SK-N-SH treated with all-trans-retinoic acid at 6 μM for 48 hours (cell line): ENCODE measurements at regions not wholly inside any gene's neighbourhood (a gene's known extent, or its start where the extent isn't known, plus 50 kb on each side); places are given as distances from the start of the nearest gene placed in this dataset.
A peak's percentile ranks its signal among the peaks of the same experiment; 100 is the strongest.

Experiments
- ATAC-seq: fragments of 200-7000 bp; cut with Tn5 transposase; 3 replicates; pipeline ENCODE4 v1.9.1; 2020; ENCODE audit warnings: mild to moderate bottlenecking, moderate library complexity
- ARNTL ChIP-seq: fragments of 450-650 bp; formaldehyde crosslinking; IDR thresholded peaks from 2 replicates; pipeline ENCODE4 v1.5.0; 2020; ENCODE audit warnings: low read depth, mild to moderate bottlenecking, moderate library complexity, borderline replicate concordance
- BACH2 ChIP-seq: fragments of 250-450 bp; sonication (Bioruptor Pico); IDR thresholded peaks from 2 replicates; pipeline ENCODE4 v1.9.0; 2021; ENCODE audit warnings: mild to moderate bottlenecking, borderline replicate concordance
- CSDC2 ChIP-seq: fragments of 250-450 bp; sonication (Bioruptor Pico); IDR thresholded peaks from 2 replicates; pipeline ENCODE4 v1.5.0; 2020; ENCODE audit warnings: mild to moderate bottlenecking, moderate library complexity
- CSRNP3 ChIP-seq: fragments of 250-450 bp; sonication (Bioruptor Pico); IDR thresholded peaks from 2 replicates; pipeline ENCODE4 v1.5.1; 2021; ENCODE audit warnings: mild to moderate bottlenecking, moderate library complexity
- ESRRG ChIP-seq: fragments of 250-450 bp; sonication (Bioruptor Pico); IDR thresholded peaks from 2 replicates; pipeline ENCODE4 v1.6.1; 2021; ENCODE audit warnings: mild to moderate bottlenecking
- GLIS3 ChIP-seq: fragments of 250-450 bp; sonication (Bioruptor Pico); IDR thresholded peaks from 2 replicates; pipeline ENCODE4 v1.5.0; 2020; ENCODE audit warnings: mild to moderate bottlenecking, moderate library complexity
- ISL1 ChIP-seq: fragments of 250-450 bp; sonication (Bioruptor Pico); IDR thresholded peaks from 2 replicates; pipeline ENCODE4 v2.1.2; 2022; ENCODE audit warnings: mild to moderate bottlenecking, moderate library complexity
- OSR1 ChIP-seq: fragments of 250-450 bp; sonication (Bioruptor Pico); IDR thresholded peaks from 2 replicates; pipeline ENCODE4 v1.8.0; 2022; ENCODE audit warnings: moderate library complexity, mild to moderate bottlenecking, inconsistent platforms
- PPARA ChIP-seq: fragments of 250-450 bp; sonication (Bioruptor Pico); IDR thresholded peaks from 2 replicates; pipeline ENCODE4 v1.5.0; 2020; ENCODE audit warnings: mild to moderate bottlenecking, borderline replicate concordance
- SNAI2 ChIP-seq: fragments of 250-450 bp; sonication (Bioruptor Pico); IDR thresholded peaks from 2 replicates; pipeline ENCODE4 v1.5.0; 2020; ENCODE audit warnings: mild to moderate bottlenecking, moderate library complexity
- TCF4 ChIP-seq: fragments of 250-450 bp; sonication (Bioruptor Pico); IDR thresholded peaks from 2 replicates; pipeline ENCODE4 v1.8.0; 2021; ENCODE audit warnings: mild to moderate bottlenecking, moderate library complexity, borderline replicate concordance
- TOX ChIP-seq: fragments of 250-450 bp; sonication (Bioruptor Pico); IDR thresholded peaks from 2 replicates; pipeline ENCODE4 v1.8.0; 2021; ENCODE audit warnings: mild to moderate bottlenecking, moderate library complexity, borderline replicate concordance
- ZC3H10 ChIP-seq: fragments of 250-450 bp; sonication (Bioruptor Pico); IDR thresholded peaks from 2 replicates; pipeline ENCODE4 v1.5.1; 2021; ENCODE audit warnings: mild to moderate bottlenecking, moderate library complexity
- ZFP30 ChIP-seq: fragments of 450-650 bp; formaldehyde crosslinking; IDR thresholded peaks from 2 replicates; pipeline ENCODE4 v1.5.0; 2022; ENCODE audit warnings: mild to moderate bottlenecking, moderate library complexity
- ZNF565 ChIP-seq: fragments of 450-650 bp; formaldehyde crosslinking; conservative IDR thresholded peaks from 2 replicates; pipeline ENCODE4 v1.5.0; 2020; ENCODE audit warnings: low read depth, mild to moderate bottlenecking, moderate library complexity
- ZNF70 ChIP-seq: fragments of 450-650 bp; formaldehyde crosslinking; IDR thresholded peaks from 2 replicates; pipeline ENCODE4 v1.5.0; 2020; ENCODE audit warnings: mild to moderate bottlenecking, moderate library complexity
- TF ChIP-seq, protein P1 (sequence below): fragments of 250-450 bp; sonication (Bioruptor Pico); IDR thresholded peaks from 2 replicates; pipeline ENCODE4 v1.5.1; 2020; ENCODE audit warnings: low read depth, mild to moderate bottlenecking, moderate library complexity
- TF ChIP-seq, protein P2 (sequence below): fragments of 250-450 bp; sonication (Bioruptor Pico); IDR thresholded peaks from 2 replicates; pipeline ENCODE4 v1.8.0; 2021; ENCODE audit warnings: low read depth, mild to moderate bottlenecking, moderate library complexity, borderline replicate concordance

- TF ChIP-seq CSRNP3 (CRISPR knock-in tag) (no peak), ZFP30 (CRISPR knock-in tag) (no peak), BACH2 (CRISPR knock-in tag) (no peak), ZC3H10 (no peak), ARNTL (CRISPR knock-in tag) (no peak), GLIS3 (CRISPR knock-in tag) (no peak), PPARA (CRISPR knock-in tag) (no peak), OSR1 (CRISPR knock-in tag) (no peak), TCF4 (CRISPR knock-in tag) (no peak), CSDC2 (no peak)
- TF ChIP-seq, protein P1, sequence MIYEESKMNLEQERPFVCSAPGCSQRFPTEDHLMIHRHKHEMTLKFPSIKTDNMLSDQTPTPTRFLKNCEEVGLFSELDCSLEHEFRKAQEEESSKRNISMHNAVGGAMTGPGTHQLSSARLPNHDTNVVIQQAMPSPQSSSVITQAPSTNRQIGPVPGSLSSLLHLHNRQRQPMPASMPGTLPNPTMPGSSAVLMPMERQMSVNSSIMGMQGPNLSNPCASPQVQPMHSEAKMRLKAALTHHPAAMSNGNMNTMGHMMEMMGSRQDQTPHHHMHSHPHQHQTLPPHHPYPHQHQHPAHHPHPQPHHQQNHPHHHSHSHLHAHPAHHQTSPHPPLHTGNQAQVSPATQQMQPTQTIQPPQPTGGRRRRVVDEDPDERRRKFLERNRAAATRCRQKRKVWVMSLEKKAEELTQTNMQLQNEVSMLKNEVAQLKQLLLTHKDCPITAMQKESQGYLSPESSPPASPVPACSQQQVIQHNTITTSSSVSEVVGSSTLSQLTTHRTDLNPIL (CRISPR knock-in tag) = no peak
These were observed 370.4 kb upstream of the CDIN1 start (continued) for GRCh38 chr15:36208868-36209582.

DNA sequence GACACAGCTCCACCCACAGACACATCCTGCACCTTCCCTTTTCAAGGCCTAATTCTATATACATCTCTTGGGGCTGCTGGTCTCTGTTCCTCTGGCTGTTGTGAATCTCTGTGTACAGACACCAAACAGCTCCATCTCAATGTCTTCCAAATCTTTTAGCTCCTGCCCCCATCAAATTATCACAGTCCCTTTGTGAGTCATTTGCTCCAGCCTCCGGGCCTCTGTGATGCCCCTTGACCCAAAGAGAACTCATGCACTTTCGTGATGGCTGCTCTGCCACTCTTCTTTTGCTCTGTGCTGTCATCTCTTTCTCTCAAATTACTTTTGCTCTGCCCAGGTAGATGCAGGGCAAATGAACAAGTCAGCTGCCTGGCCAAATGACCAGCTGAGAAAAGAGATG is 369.0 kb upstream of the CDIN1 start:
- TF ChIP-seq ESRRG (CRISPR knock-in tag) = no peak
- TF ChIP-seq PPARA (CRISPR knock-in tag) = no peak
- TF ChIP-seq, protein P1 (CRISPR knock-in tag) = no peak
- no peak for TF ChIP-seq SNAI2 (CRISPR knock-in tag)
- no peak for TF ChIP-seq TOX (CRISPR knock-in tag)
- no peak for TF ChIP-seq ZFP30 (CRISPR knock-in tag)
- TF ChIP-seq ZNF565 (CRISPR knock-in tag) = no peak
- TF ChIP-seq, protein P2, sequence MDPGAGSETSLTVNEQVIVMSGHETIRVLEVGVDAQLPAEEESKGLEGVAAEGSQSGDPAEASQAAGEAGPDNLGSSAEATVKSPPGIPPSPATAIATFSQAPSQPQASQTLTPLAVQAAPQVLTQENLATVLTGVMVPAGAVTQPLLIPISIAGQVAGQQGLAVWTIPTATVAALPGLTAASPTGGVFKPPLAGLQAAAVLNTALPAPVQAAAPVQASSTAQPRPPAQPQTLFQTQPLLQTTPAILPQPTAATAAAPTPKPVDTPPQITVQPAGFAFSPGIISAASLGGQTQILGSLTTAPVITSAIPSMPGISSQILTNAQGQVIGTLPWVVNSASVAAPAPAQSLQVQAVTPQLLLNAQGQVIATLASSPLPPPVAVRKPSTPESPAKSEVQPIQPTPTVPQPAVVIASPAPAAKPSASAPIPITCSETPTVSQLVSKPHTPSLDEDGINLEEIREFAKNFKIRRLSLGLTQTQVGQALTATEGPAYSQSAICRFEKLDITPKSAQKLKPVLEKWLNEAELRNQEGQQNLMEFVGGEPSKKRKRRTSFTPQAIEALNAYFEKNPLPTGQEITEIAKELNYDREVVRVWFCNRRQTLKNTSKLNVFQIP (CRISPR knock-in tag) = no peak
- no peak for ATAC-seq

DNA sequence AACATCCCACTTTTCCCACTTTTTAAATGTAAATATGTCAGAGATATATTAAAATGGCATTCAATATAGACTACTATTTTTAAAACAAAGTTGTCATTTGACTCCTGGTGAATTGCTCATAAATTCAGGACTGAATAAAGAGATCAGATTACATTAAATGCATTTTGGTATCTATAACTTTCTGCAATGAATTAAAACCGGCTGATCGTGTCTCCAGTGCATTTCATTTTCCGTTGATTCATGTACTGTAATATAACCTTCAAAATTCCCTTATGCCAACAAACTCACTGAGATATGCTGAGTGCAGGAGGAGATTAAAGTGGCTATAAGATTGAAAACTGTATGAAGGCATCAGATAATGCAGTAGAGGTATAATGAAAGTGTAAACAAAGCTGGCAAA is 361.1 kb upstream of the CDIN1 start:
- TF ChIP-seq GLIS3 (CRISPR knock-in tag) (no peak), ZC3H10 (no peak), TOX (CRISPR knock-in tag) (0 out of 2 replicates have a peak, but pooled peaks have one; percentile 49), ISL1 (CRISPR knock-in tag) (0 out of 2 replicates have a peak, but pooled peaks have one; percentile 32)
- TF ChIP-seq, all 23 proteins: peak for 2

DNA sequence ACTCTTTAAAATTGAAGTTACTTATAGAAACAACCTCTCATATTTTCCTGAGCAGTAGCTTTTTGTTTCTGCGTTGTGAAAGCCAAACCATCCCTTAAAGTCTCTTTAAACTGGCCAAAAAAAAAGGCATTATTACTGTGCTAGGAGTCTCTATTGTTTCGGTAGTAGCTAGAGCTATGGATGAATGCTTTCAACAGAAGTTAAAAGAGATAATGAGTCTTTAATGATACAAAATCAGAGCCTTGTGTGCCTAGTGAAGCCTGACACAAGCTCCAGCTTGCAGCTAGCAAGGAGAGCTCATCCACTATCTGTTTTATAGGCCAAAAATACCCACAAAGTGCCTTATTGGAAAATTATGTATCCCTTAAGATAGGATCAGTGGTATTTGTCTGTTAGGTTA is 360.4 kb upstream of the CDIN1 start:
- TF ChIP-seq ZC3H10 = no peak
- no peak for TF ChIP-seq ESRRG (CRISPR knock-in tag)
- no peak for TF ChIP-seq SNAI2 (CRISPR knock-in tag)
- no peak for TF ChIP-seq ISL1 (CRISPR knock-in tag)
- no peak for TF ChIP-seq ZFP30 (CRISPR knock-in tag)
- TF ChIP-seq PPARA (CRISPR knock-in tag) = no peak
- TF ChIP-seq ZNF565 (CRISPR knock-in tag) = no peak
- TF ChIP-seq, protein P1 (CRISPR knock-in tag) = no peak
- TF ChIP-seq TCF4 (CRISPR knock-in tag) = no peak
- TF ChIP-seq ZNF70 (CRISPR knock-in tag) = no peak
- ATAC-seq = no peak; the same call in 2 of the 3 replicates

More for the DNA sequence above, 361.1 kb upstream of the CDIN1 start:
- peak; percentile 90 for ATAC-seq
